ENCODE measurements at regions not wholly inside any gene's neighbourhood (a gene's known extent, or its start where the extent isn't known, plus 50 kb on each side); places are given as distances from the start of the nearest gene placed in this dataset.

- no peak for DNase-seq
Observed at GRCh38 chr5:133681896-133682295, 69.6 kb upstream of the FSTL4 start.

- DNase-seq = no peak
Observed at GRCh38 chr5:133680830-133681565, 68.7 kb upstream of the FSTL4 start.

GRCh38 chr5:133679534-133679933 is 67.2 kb upstream of the FSTL4 start:
- DNase-seq = no peak

GRCh38 chr5:133675376-133676154 is 63.2 kb upstream of the FSTL4 start:
- no peak for DNase-seq

- DNase-seq = no peak
Observed at GRCh38 chr5:133670336-133670735, 58.0 kb upstream of the FSTL4 start.

- no peak for DNase-seq
Observed at GRCh38 chr5:133669472-133669871, 57.1 kb upstream of the FSTL4 start.

GRCh38 chr5:133668458-133668857 is 56.1 kb upstream of the FSTL4 start:
- no peak for DNase-seq

GRCh38 chr5:133667217-133667616 is 54.9 kb upstream of the FSTL4 start:
- no peak for DNase-seq

GRCh38 chr5:133665571-133665970 is 53.2 kb upstream of the FSTL4 start:
- no peak for DNase-seq

GRCh38 chr5:133664422-133664821 is 52.1 kb upstream of the FSTL4 start:
- no peak for DNase-seq

- DNase-seq = no peak
Observed at GRCh38 chr5:133663397-133664054, 51.2 kb upstream of the FSTL4 start.

GRCh38 chr5:133662578-133662977 is 50.2 kb upstream of the FSTL4 start:
- DNase-seq = no peak

Measured in CD4-positive, alpha-beta T cell treated with Interleukin-17A for 1 hour (primary cell).